H9 (cell line): ENCODE measurements at regions not wholly inside any gene's neighbourhood (a gene's known extent, or its start where the extent isn't known, plus 50 kb on each side); places are given as distances from the start of the nearest gene placed in this dataset.

Source experiments
- DNase-seq: peaks from one replicate; pipeline ENCODE4 v3.0.0-alpha.2; 2017
- H2AFZ ChIP-seq: one replicate; pipeline ENCODE4 v1.6.1; 2013; ENCODE audit warnings: mild to moderate bottlenecking, low read length, control low read depth, moderate library complexity
- H2AK5ac ChIP-seq: 2 replicates; pipeline ENCODE4 v1.6.1; 2013; ENCODE audit warnings: low read length, control low read depth, mixed read lengths; ENCODE audit not compliant: insufficient read length
- H2BK120ac ChIP-seq: one replicate; pipeline ENCODE4 v1.6.1; 2013; ENCODE audit warnings: low read depth, mild to moderate bottlenecking, low read length, control low read depth, inconsistent platforms; ENCODE audit not compliant: poor library complexity, severe bottlenecking
- H2BK12ac ChIP-seq: 2 replicates; pipeline ENCODE4 v1.6.1; 2013; ENCODE audit warnings: low read length, control low read depth, mixed read lengths, low read depth; ENCODE audit not compliant: insufficient read length
- H2BK15ac ChIP-seq: 2 replicates; pipeline ENCODE4 v1.6.1; 2013; ENCODE audit warnings: low read depth, low read length, control low read depth
- H2BK20ac ChIP-seq: one replicate; pipeline ENCODE4 v1.6.1; 2013; ENCODE audit warnings: low read depth, mild to moderate bottlenecking, low read length, control low read depth, inconsistent platforms; ENCODE audit not compliant: poor library complexity, severe bottlenecking
- H2BK5ac ChIP-seq: 2 replicates; pipeline ENCODE4 v1.6.1; 2013; ENCODE audit warnings: low read length, control low read depth, mixed read lengths; ENCODE audit not compliant: insufficient read length
- H3K14ac ChIP-seq: 2 replicates; pipeline ENCODE4 v1.6.1; 2013; ENCODE audit warnings: low read length, control low read depth; ENCODE audit not compliant: insufficient read depth
- H3K18ac ChIP-seq: 2 replicates; pipeline ENCODE4 v1.6.1; 2013; ENCODE audit warnings: low read depth, mild to moderate bottlenecking, mixed read lengths, low read length, control low read depth; ENCODE audit not compliant: insufficient read length
- H3K23ac ChIP-seq: 2 replicates; pipeline ENCODE4 v1.6.1; 2013; ENCODE audit warnings: low read length, control low read depth, mixed read lengths, low read depth; ENCODE audit not compliant: insufficient read length
- H3K23me2 ChIP-seq: 2 replicates; pipeline ENCODE4 v1.6.1; 2013; ENCODE audit warnings: low read depth, mild to moderate bottlenecking, mixed read lengths, low read length, control low read depth; ENCODE audit not compliant: insufficient read length, poor library complexity, severe bottlenecking
- H3K27ac ChIP-seq: 2 replicates; pipeline ENCODE4 v1.5.1; 2013; ENCODE audit warnings: low read length, control low read depth, mixed read lengths, low read depth; ENCODE audit not compliant: insufficient read length
- H3K27me3 ChIP-seq: 2 replicates; pipeline ENCODE4 v1.6.1; 2013; ENCODE audit warnings: low read length, control low read depth, inconsistent platforms; ENCODE audit not compliant: insufficient read depth
- H3K4ac ChIP-seq: 2 replicates; pipeline ENCODE4 v1.6.1; 2013; ENCODE audit warnings: low read depth, mild to moderate bottlenecking, control low read depth, inconsistent platforms, low read length, moderate library complexity
- H3K4me1 ChIP-seq: 2 replicates; pipeline ENCODE4 v1.6.1; 2013; ENCODE audit warnings: low read length, control low read depth, inconsistent platforms; ENCODE audit not compliant: insufficient read depth
- H3K4me2 ChIP-seq: 2 replicates; pipeline ENCODE4 v1.6.1; 2013; ENCODE audit warnings: low read length, control low read depth, mixed read lengths; ENCODE audit not compliant: insufficient read length, insufficient read depth
- H3K56ac ChIP-seq: 2 replicates; pipeline ENCODE4 v1.6.1; 2013; ENCODE audit warnings: low read depth, mild to moderate bottlenecking, mixed read lengths, low read length, control low read depth; ENCODE audit not compliant: insufficient read length
- H3K79me1 ChIP-seq: 2 replicates; pipeline ENCODE4 v1.6.1; 2013; ENCODE audit warnings: low read depth, mild to moderate bottlenecking, moderate library complexity, low read length, control low read depth, inconsistent platforms; ENCODE audit not compliant: insufficient read depth, poor library complexity, severe bottlenecking
- H3K79me2 ChIP-seq: 2 replicates; pipeline ENCODE4 v1.6.1; 2013; ENCODE audit warnings: low read length, control low read depth, inconsistent platforms; ENCODE audit not compliant: insufficient read depth
- H3K9ac ChIP-seq: 2 replicates; pipeline ENCODE4 v1.6.1; 2013; ENCODE audit warnings: low read length, control low read depth, mixed read lengths; ENCODE audit not compliant: insufficient read length; ENCODE audit errors: extremely low read depth
- H3K9me3 ChIP-seq: one replicate; pipeline ENCODE4 v1.6.1; 2013; ENCODE audit warnings: low read depth, low read length, inconsistent platforms; ENCODE audit not compliant: control insufficient read depth
- H3T11ph ChIP-seq: one replicate; pipeline ENCODE4 v1.6.1; 2013; ENCODE audit warnings: mild to moderate bottlenecking, low read length, control low read depth, inconsistent platforms
- H4K20me1 ChIP-seq: one replicate; pipeline ENCODE4 v1.6.1; 2013; ENCODE audit not compliant: control insufficient read depth, insufficient read length, insufficient read depth
- H4K5ac ChIP-seq: 2 replicates; pipeline ENCODE4 v1.6.1; 2013; ENCODE audit warnings: low read depth, mild to moderate bottlenecking, mixed read lengths, low read length, control low read depth; ENCODE audit not compliant: insufficient read length
- H4K8ac ChIP-seq: replicated peaks from 2 replicates; pipeline ENCODE4 v1.6.1; 2013; ENCODE audit warnings: low read length, control low read depth, mixed read lengths, low read depth; ENCODE audit not compliant: insufficient read length
- H4K91ac ChIP-seq: 2 replicates; pipeline ENCODE4 v1.6.1; 2013; ENCODE audit warnings: low read depth, mild to moderate bottlenecking, moderate library complexity, mixed read lengths, low read length, control low read depth; ENCODE audit not compliant: insufficient read length
- H3K27ac Mint-ChIP-seq, 3 experiments: 2 replicates in 2 of 3; 3 replicates in 1 of 3; pipeline ENCODE4 v1.8.0; 2020 to 2021; ENCODE audit warnings: mixed read lengths in 3 of 3, mild to moderate bottlenecking in 1 of 3, moderate library complexity in 1 of 3
- H3K27me3 Mint-ChIP-seq: 2 replicates; pipeline ENCODE4 v1.8.0; 2021; ENCODE audit warnings: low read depth, mild to moderate bottlenecking, moderate library complexity, mixed read lengths
- H3K36me3 Mint-ChIP-seq, 3 experiments: 2 replicates in 2 of 3; 3 replicates in 1 of 3; pipeline ENCODE4 v1.8.0; 2020 to 2021; ENCODE audit warnings: low read depth in 3 of 3, mixed read lengths in 3 of 3; ENCODE audit not compliant: insufficient read depth in 1 of 3
- H3K4me1 Mint-ChIP-seq, 2 experiments: 2 replicates each; pipeline ENCODE4 v1.8.0; 2020; ENCODE audit warnings: mixed read lengths in 2 of 2
- H3K4me3 Mint-ChIP-seq, 2 experiments: 2 replicates in 1 of 2; 3 replicates in 1 of 2; pipeline ENCODE4 v1.8.0; 2020 to 2021; ENCODE audit warnings: mild to moderate bottlenecking in 2 of 2, mixed read lengths in 2 of 2, moderate library complexity in 1 of 2
- H3K9me3 Mint-ChIP-seq, 2 experiments: 2 replicates in 1 of 2; 3 replicates in 1 of 2; pipeline ENCODE4 v1.8.0; 2020; ENCODE audit warnings: mild to moderate bottlenecking in 2 of 2, mixed read lengths in 2 of 2, moderate library complexity in 1 of 2
- CTCF ChIP-seq: fragments of 200-600 bp; sonication (generic); conservative IDR thresholded peaks from 3 replicates; pipeline ENCODE4 v1.8.0; 2021; ENCODE audit warnings: antibody characterized with exemption, mild to moderate bottlenecking
- WGBS: extraction: QIAGEN DNeasy Blood & Tissue Kit; methylation state at CpG from one replicate; pipeline ENCODE4 v1.1.7; 2013; ENCODE audit warnings: missing lambda C conversion rate, low lambda C conversion rate, mixed read lengths; ENCODE audit not compliant: insufficient read length; ENCODE audit errors: extremely low coverage; 5-methylcytosine and 5-hydroxymethylcytosine counted together

- H3K4me2 ChIP-seq: no peak overlapping the region
- Mint-ChIP-seq H3K27ac (no peak overlapping the region), H3K4me3 (no peak overlapping the region), H3K9me3 (no peaks in the 10 kb centered on the region), H3K27me3 (no peaks in the 10 kb centered on the region; the same call in none of the 2 replicates), H3K4me1 (peaks cover 7% of the 10 kb centered on the region in 2 experiments; a peak in 3 of 4 replicates), H3K36me3 (no peaks in the 10 kb centered on the region; a peak in 3 of 7 replicates)
- WGBS: no CpG with 5 or more reads among the region's 3 CpGs
- H3K23ac ChIP-seq: no peak overlapping the region
- no peaks in the 10 kb centered on the region; the same call in 1 of the 2 replicates for H3K4me1 ChIP-seq
- no peak overlapping the region for H3K14ac ChIP-seq
- H2AK5ac ChIP-seq: no peak overlapping the region
- TF ChIP-seq CTCF: no peak
- H3K56ac ChIP-seq: no peak overlapping the region
- H3K23me2 ChIP-seq: no peaks in the 10 kb centered on the region
- no peaks in the 10 kb centered on the region for H3K9me3 ChIP-seq
- H3K27ac ChIP-seq: no peak overlapping the region
- no peaks in the 10 kb centered on the region for H3K79me2 ChIP-seq
- H2BK12ac ChIP-seq: no peak overlapping the region
- no peak overlapping the region for H4K8ac ChIP-seq
- H2BK20ac ChIP-seq: no peak overlapping the region
- H3K79me1 ChIP-seq: no peaks in the 10 kb centered on the region
- no peak overlapping the region for H3T11ph ChIP-seq
- no peak overlapping the region for H4K91ac ChIP-seq
- no peak overlapping the region for H2BK120ac ChIP-seq
- H2BK15ac ChIP-seq: no peak overlapping the region
- no peak for DNase-seq
- H2BK5ac ChIP-seq: no peak overlapping the region
- H3K4ac ChIP-seq: no peak overlapping the region
- H3K9ac ChIP-seq: no peak overlapping the region
- no peak overlapping the region for H3K18ac ChIP-seq
- no peak overlapping the region for H2AFZ ChIP-seq
- no peak overlapping the region for H4K5ac ChIP-seq
- H4K20me1 ChIP-seq: no peaks in the 10 kb centered on the region
- H3K27me3 ChIP-seq: no peaks in the 10 kb centered on the region
These were observed 493.6 kb upstream of the NOX3 start for GRCh38 chr6:155949256-155949655.
